WTC11 (cell line): ENCODE measurements at regions not wholly inside any gene's neighbourhood (a gene's known extent, or its start where the extent isn't known, plus 50 kb on each side); places are given as distances from the start of the nearest gene placed in this dataset.

Experiments used
- ATAC-seq: fragments of 200-7000 bp; cut with Tn5 transposase; 2 replicates; pipeline ENCODE4 v1.10.0; 2021; ENCODE audit warnings: mild to moderate bottlenecking, moderate library complexity
- CTCF ChIA-PET: fragments of 300-600 bp; sonication (Branson Sonifier 250); formaldehyde crosslinking; loops from one replicate; lab custom pipeline; 2021; ENCODE audit warnings: antibody characterized with exemption; lab: Charles Lee
- POLR2A ChIA-PET: fragments of 350-600 bp; sonication (Branson Sonifier 250); formaldehyde crosslinking; loops from one replicate; lab custom pipeline; 2021; ENCODE audit warnings: antibody characterized with exemption; lab: Charles Lee
- DNase-seq: peaks from one replicate; pipeline ENCODE4 v3.0.0; 2021; ENCODE audit warnings: low spot score
- H3K27ac Mint-ChIP-seq: 2 replicates; pipeline ENCODE4 v1.8.0; 2021; ENCODE audit warnings: mixed read lengths
- H3K27me3 Mint-ChIP-seq: 2 replicates; pipeline ENCODE4 v1.8.0; 2021; ENCODE audit warnings: low read depth, mild to moderate bottlenecking, moderate library complexity, mixed read lengths
- H3K36me3 Mint-ChIP-seq: 2 replicates; pipeline ENCODE4 v1.8.0; 2021; ENCODE audit warnings: mixed read lengths
- H3K4me1 Mint-ChIP-seq: 2 replicates; pipeline ENCODE4 v1.8.0; 2022; ENCODE audit warnings: mixed read lengths
- H3K4me3 Mint-ChIP-seq: 2 replicates; pipeline ENCODE4 v1.8.0; 2021; ENCODE audit warnings: mild to moderate bottlenecking, moderate library complexity, mixed read lengths
- H3K9me3 Mint-ChIP-seq: 2 replicates; pipeline ENCODE4 v1.8.0; 2021; ENCODE audit warnings: mixed read lengths
- AFF4 ChIP-seq: sonication (generic); formaldehyde crosslinking; IDR thresholded peaks from 2 replicates; pipeline ENCODE4 v1.8.1; 2023; ENCODE audit warnings: mild to moderate bottlenecking, missing genetic modification reagents, borderline replicate concordance
- ATF3 ChIP-seq: sonication (generic); formaldehyde crosslinking; conservative IDR thresholded peaks from 2 replicates; pipeline ENCODE4 v1.8.1; 2022; ENCODE audit warnings: mild to moderate bottlenecking, missing genetic modification reagents
- ATF6 ChIP-seq: sonication (generic); formaldehyde crosslinking; IDR thresholded peaks from 2 replicates; pipeline ENCODE4 v1.8.1; 2023; ENCODE audit warnings: mild to moderate bottlenecking, missing genetic modification reagents
- CDX4 ChIP-seq: fragments of 250-450 bp; sonication (Bioruptor Pico); IDR thresholded peaks from 2 replicates; pipeline ENCODE4 v1.9.0; 2021; ENCODE audit warnings: moderate library complexity, mild to moderate bottlenecking, inconsistent platforms, borderline replicate concordance
- E2F4 ChIP-seq: sonication (generic); formaldehyde crosslinking; IDR thresholded peaks from 2 replicates; pipeline ENCODE4 v1.8.1; 2022; ENCODE audit warnings: low read depth, mild to moderate bottlenecking, moderate library complexity, missing genetic modification reagents, borderline replicate concordance
- ESRRA ChIP-seq: sonication (generic); formaldehyde crosslinking; IDR thresholded peaks from 2 replicates; pipeline ENCODE4 v1.8.1; 2022; ENCODE audit warnings: mild to moderate bottlenecking, missing genetic modification reagents, borderline replicate concordance
- GABPB1 ChIP-seq: sonication (generic); formaldehyde crosslinking; IDR thresholded peaks from 2 replicates; pipeline ENCODE4 v1.8.1; 2023; ENCODE audit warnings: mild to moderate bottlenecking, missing genetic modification reagents
- GRHL2 ChIP-seq: fragments of 250-450 bp; sonication (Bioruptor Pico); IDR thresholded peaks from 2 replicates; pipeline ENCODE4 v1.8.0; 2022; ENCODE audit warnings: mild to moderate bottlenecking, moderate library complexity; ENCODE audit not compliant: insufficient replicate concordance, severe bottlenecking
- JUN ChIP-seq: sonication (generic); formaldehyde crosslinking; IDR thresholded peaks from 2 replicates; pipeline ENCODE4 v1.8.0; 2023; ENCODE audit warnings: mild to moderate bottlenecking, missing genetic modification reagents
- MYBL2 ChIP-seq: sonication (generic); formaldehyde crosslinking; IDR thresholded peaks from 2 replicates; pipeline ENCODE4 v1.8.1; 2023; ENCODE audit warnings: mild to moderate bottlenecking, moderate library complexity, missing genetic modification reagents
- NR2C2 ChIP-seq: sonication (generic); formaldehyde crosslinking; IDR thresholded peaks from 2 replicates; pipeline ENCODE4 v1.8.0; 2022; ENCODE audit warnings: mild to moderate bottlenecking, missing genetic modification reagents
- NR3C1 ChIP-seq: sonication (generic); formaldehyde crosslinking; conservative IDR thresholded peaks from 2 replicates; pipeline ENCODE4 v1.8.1; 2023; ENCODE audit warnings: low read depth, mild to moderate bottlenecking, missing genetic modification reagents
- OVOL2 ChIP-seq: fragments of 250-450 bp; sonication (Bioruptor Pico); IDR thresholded peaks from 2 replicates; pipeline ENCODE4 v1.9.0; 2021; ENCODE audit warnings: mild to moderate bottlenecking, borderline replicate concordance
- SOX15 ChIP-seq: fragments of 250-450 bp; sonication (Bioruptor Pico); IDR thresholded peaks from 2 replicates; pipeline ENCODE4 v1.9.0; 2021; ENCODE audit warnings: mild to moderate bottlenecking
- STAT6 ChIP-seq: sonication (generic); formaldehyde crosslinking; conservative IDR thresholded peaks from 2 replicates; pipeline ENCODE4 v1.8.1; 2023; ENCODE audit warnings: mild to moderate bottlenecking, low read depth, missing genetic modification reagents, moderate library complexity
- ZNF263 ChIP-seq: sonication (generic); formaldehyde crosslinking; IDR thresholded peaks from 2 replicates; pipeline ENCODE4 v1.8.1; 2022; ENCODE audit warnings: low read depth, mild to moderate bottlenecking, moderate library complexity, missing genetic modification reagents
- ZNF317 ChIP-seq: sonication (generic); formaldehyde crosslinking; IDR thresholded peaks from 2 replicates; pipeline ENCODE4 v1.8.1; 2023; ENCODE audit warnings: low read depth, mild to moderate bottlenecking, moderate library complexity, missing genetic modification reagents, borderline replicate concordance

- peaks cover 35% of the 10 kb centered on the region for H3K9me3 Mint-ChIP-seq
- TF ChIP-seq E2F4 (CRISPR knock-in tag) (no peak), ATF6 (CRISPR knock-in tag) (no peak), ESRRA (CRISPR knock-in tag) (no peak), MYBL2 (CRISPR knock-in tag) (no peak), ZNF317 (no peak), STAT6 (CRISPR knock-in tag) (no peak), ATF3 (CRISPR knock-in tag) (no peak), ZNF263 (CRISPR knock-in tag) (no peak), JUN (CRISPR knock-in tag) (no peak)
- no peak for DNase-seq
These were observed 431.5 kb upstream of the KIF2B start for GRCh38 chr17:53391197-53391596.

GRCh38 chr17:53390575-53390974 lies 432.2 kb upstream of the KIF2B start:
- H3K4me1 Mint-ChIP-seq = peaks cover 4% of the 10 kb centered on the region; the same call in 1 of the 2 replicates
- CTCF ChIA-PET = no interaction called here
- no peak for ATAC-seq
- POLR2A ChIA-PET = no interaction called here
- H3K4me3 Mint-ChIP-seq = no peak overlapping the region
- no peak for DNase-seq
- no peaks in the 10 kb centered on the region for H3K27me3 Mint-ChIP-seq
- H3K36me3 Mint-ChIP-seq = peaks cover 8% of the 10 kb centered on the region; the same call in 1 of the 2 replicates
- H3K27ac Mint-ChIP-seq = no peak overlapping the region
- H3K9me3 Mint-ChIP-seq = peaks cover 32% of the 10 kb centered on the region
- TF ChIP-seq GRHL2 (CRISPR knock-in tag) = no peak
- no peak for TF ChIP-seq CDX4 (CRISPR knock-in tag)
- TF ChIP-seq NR3C1 (CRISPR knock-in tag) = no peak
- no peak for TF ChIP-seq OVOL2 (CRISPR knock-in tag)
- TF ChIP-seq ATF3 (CRISPR knock-in tag) = no peak
- no peak for TF ChIP-seq NR2C2 (CRISPR knock-in tag)
- no peak for TF ChIP-seq SOX15 (CRISPR knock-in tag)
- TF ChIP-seq GABPB1 (CRISPR knock-in tag) = no peak
- no peak for TF ChIP-seq AFF4 (CRISPR knock-in tag)
- TF ChIP-seq, all 79 proteins: peak for 0

More at GRCh38 chr17:53391197-53391596, 431.5 kb upstream of the KIF2B start:
- Mint-ChIP-seq H3K27ac (no peak overlapping the region), H3K4me3 (no peak overlapping the region), H3K27me3 (no peaks in the 10 kb centered on the region), H3K4me1 (peaks cover 4% of the 10 kb centered on the region; the same call in 1 of the 2 replicates), H3K36me3 (peaks cover 10% of the 10 kb centered on the region)
- ChIA-PET POLR2A (no interaction called here), CTCF (no interaction called here)
- ATAC-seq = no peak
